GM23248 (cell line): ENCODE measurements at regions not wholly inside any gene's neighbourhood (a gene's known extent, or its start where the extent isn't known, plus 50 kb on each side); places are given as distances from the start of the nearest gene placed in this dataset.
"Not testable (repeated sequence)": the region's sequence is repeated elsewhere in the genome, so short reads cannot be mapped to it uniquely, and the experiment has no call there.

ENCODE experiments used
- DNase-seq: peaks from one replicate; pipeline ENCODE4 v3.0.0-alpha.2; 2015
- H2AFZ ChIP-seq: fragments of 200-600 bp; sonication (generic); 2 replicates; pipeline ENCODE4 v1.6.1; 2016; ENCODE audit warnings: antibody characterized with exemption
- H3F3A ChIP-seq: fragments of 200-600 bp; sonication (generic); 2 replicates; pipeline ENCODE4 v1.6.1; 2016; ENCODE audit warnings: mild to moderate bottlenecking, antibody characterized with exemption, mixed run types; ENCODE audit not compliant: insufficient read depth
- H3K27ac ChIP-seq: fragments of 200-600 bp; sonication (generic); 2 replicates; pipeline ENCODE4 v1.5.1; 2016; ENCODE audit warnings: mild to moderate bottlenecking
- H3K27me3 ChIP-seq: fragments of 200-600 bp; sonication (generic); replicated peaks from 2 replicates; pipeline ENCODE4 v1.6.1; 2016; ENCODE audit warnings: mild to moderate bottlenecking; ENCODE audit not compliant: insufficient read depth
- H3K36me3 ChIP-seq: fragments of 200-600 bp; sonication (generic); 2 replicates; pipeline ENCODE4 v1.6.1; 2016; ENCODE audit warnings: low read depth, mild to moderate bottlenecking
- H3K4me1 ChIP-seq: fragments of 200-600 bp; sonication (generic); 2 replicates; pipeline ENCODE4 v1.6.1; 2016; ENCODE audit warnings: mild to moderate bottlenecking; ENCODE audit not compliant: insufficient read depth
- H3K4me2 ChIP-seq: fragments of 200-600 bp; sonication (generic); one replicate; pipeline ENCODE4 v1.6.1; 2016; ENCODE audit warnings: mild to moderate bottlenecking; ENCODE audit not compliant: unreplicated experiment
- H3K4me3 ChIP-seq: fragments of 200-600 bp; sonication (generic); 2 replicates; pipeline ENCODE4 v1.5.1; 2016; ENCODE audit warnings: mild to moderate bottlenecking
- H3K79me2 ChIP-seq: fragments of 200-600 bp; sonication (generic); 2 replicates; pipeline ENCODE4 v1.6.1; 2016; ENCODE audit warnings: mild to moderate bottlenecking; ENCODE audit not compliant: insufficient read depth
- H3K9ac ChIP-seq: fragments of 200-600 bp; sonication (generic); 2 replicates; pipeline ENCODE4 v1.6.1; 2016; ENCODE audit warnings: mild to moderate bottlenecking
- H3K9me2 ChIP-seq: fragments of 200-600 bp; sonication (generic); 2 replicates; pipeline ENCODE4 v1.6.1; 2016; ENCODE audit warnings: mixed run types, mild to moderate bottlenecking, moderate library complexity; ENCODE audit not compliant: insufficient read depth
- H3K9me3 ChIP-seq: fragments of 200-600 bp; sonication (generic); one replicate; pipeline ENCODE4 v1.6.1; 2017; ENCODE audit warnings: low read depth
- H4K20me1 ChIP-seq: fragments of 200-600 bp; sonication (generic); 2 replicates; pipeline ENCODE4 v1.6.0; 2016; ENCODE audit not compliant: insufficient read depth
- EZH2 ChIP-seq: fragments of 200-600 bp; sonication (generic); IDR thresholded peaks from 2 replicates; pipeline ENCODE4 v1.6.1; 2018; ENCODE audit warnings: antibody characterized with exemption, mild to moderate bottlenecking; ENCODE audit not compliant: insufficient read depth, poor library complexity, severe bottlenecking
- EZH2phosphoT487 ChIP-seq: fragments of 200-600 bp; sonication (generic); IDR thresholded peaks from 2 replicates; pipeline ENCODE4 v1.6.1; 2018; ENCODE audit warnings: antibody characterized with exemption, moderate library complexity, mild to moderate bottlenecking, low read depth; ENCODE audit not compliant: insufficient read depth
- WGBS, 2 experiments: methylation state at CpG; one replicate each; pipeline ENCODE4 v1.1.6; 2015 to 2017; ENCODE audit warnings: low lambda C conversion rate in 2 of 2, low coverage in 1 of 2; ENCODE audit errors: missing lambda C conversion rate in 2 of 2; 5-methylcytosine and 5-hydroxymethylcytosine counted together
- in situ Hi-C: fragments of 300-500 bp; cut with MboI; formaldehyde crosslinking; loops from 2 replicates; pipeline ENCODE4 v1.15.0; 2020

- no peak for TF ChIP-seq EZH2
- no peak for TF ChIP-seq EZH2phosphoT487
These were observed 579.2 kb downstream of the EPM2A start for GRCh38 chr6:145155873-145156782.

GRCh38 chr6:145158636-145159035 lies 576.7 kb downstream of the EPM2A start:
- H3K27me3 ChIP-seq, H3K9ac ChIP-seq, H3K27ac ChIP-seq, H3K9me2 ChIP-seq, in situ Hi-C loops, H4K20me1 ChIP-seq, H3K4me2 ChIP-seq, DNase-seq, H3K36me3 ChIP-seq, H2AFZ ChIP-seq, H3K9me3 ChIP-seq, H3K79me2 ChIP-seq, H3K4me3 ChIP-seq, H3K4me1 ChIP-seq: not testable (repeated sequence)
- H3F3A ChIP-seq: 0 out of 2 replicates have a peak, but pooled peaks cover 12% of the 10 kb centered on the region
- WGBS, 2 experiments: 33 to 34% methylated on average over 1 of the region's 1 CpG

More at GRCh38 chr6:145155873-145156782, 579.2 kb downstream of the EPM2A start:
- peak; percentile 32 for DNase-seq
- H3K4me3 ChIP-seq: no peak overlapping the region
- H2AFZ ChIP-seq: no peak overlapping the region
- peak overlapping the region; percentile 29 for H3K27ac ChIP-seq
- 0 out of 2 replicates have a peak, but pooled peaks cover 12% of the 10 kb centered on the region for H3F3A ChIP-seq
- no peaks in the 10 kb centered on the region for H3K9me2 ChIP-seq
- H3K79me2 ChIP-seq: no peaks in the 10 kb centered on the region
- no peak overlapping the region for H3K4me2 ChIP-seq
- no peaks in the 10 kb centered on the region for H3K9me3 ChIP-seq
- H3K4me1 ChIP-seq: 0 out of 2 replicates have a peak, but pooled peaks cover 3% of the 10 kb centered on the region
- H4K20me1 ChIP-seq: no peaks in the 10 kb centered on the region
- WGBS, 2 experiments: 20 to 28% methylated on average over 2 of the region's 2 CpGs
- no peak overlapping the region for H3K9ac ChIP-seq
- no peaks in the 10 kb centered on the region for H3K27me3 ChIP-seq
- in situ Hi-C loops: no loop called here
- H3K36me3 ChIP-seq: no peaks in the 10 kb centered on the region

- Histone ChIP-seq H3K36me3 (no peaks in the 10 kb centered on the region), H3K4me1 (0 out of 2 replicates have a peak, but pooled peaks cover 3% of the 10 kb centered on the region), H3K27ac (no peak overlapping the region), H3K9ac (no peak overlapping the region), H3K9me2 (no peaks in the 10 kb centered on the region), H2AFZ (no peak overlapping the region), H3K79me2 (no peaks in the 10 kb centered on the region), H3K4me2 (no peak overlapping the region), H3K27me3 (no peaks in the 10 kb centered on the region), H3K4me3 (no peak overlapping the region), H4K20me1 (no peaks in the 10 kb centered on the region), H3F3A (0 out of 2 replicates have a peak, but pooled peaks cover 12% of the 10 kb centered on the region), H3K9me3 (no peaks in the 10 kb centered on the region)
- TF ChIP-seq EZH2phosphoT487 (no peak), EZH2 (no peak)
- in situ Hi-C loops: no loop called here
- no peak for DNase-seq
These were observed 575.4 kb downstream of the EPM2A start for GRCh38 chr6:145159921-145160320.

GRCh38 chr6:145161501-145161900 lies 573.8 kb downstream of the EPM2A start:
- 0 out of 2 replicates have a peak, but pooled peaks cover under 1% of the 10 kb centered on the region for H3F3A ChIP-seq
- DNase-seq: no peak
- H3K9me3 ChIP-seq: no peaks in the 10 kb centered on the region
- no peak overlapping the region for H3K4me2 ChIP-seq
- no peaks in the 10 kb centered on the region for H4K20me1 ChIP-seq
- in situ Hi-C loops: no loop called here
- H3K4me1 ChIP-seq: no peaks in the 10 kb centered on the region
- H3K36me3 ChIP-seq: no peaks in the 10 kb centered on the region
- H3K4me3 ChIP-seq: no peak overlapping the region
- H2AFZ ChIP-seq: no peak overlapping the region
- TF ChIP-seq EZH2 (no peak), EZH2phosphoT487 (no peak)
- no peaks in the 10 kb centered on the region for H3K27me3 ChIP-seq
- H3K79me2 ChIP-seq: no peaks in the 10 kb centered on the region
- H3K9me2 ChIP-seq: no peaks in the 10 kb centered on the region
- H3K27ac ChIP-seq: no peak overlapping the region
- 93 to 95% methylated on average over 1 of the region's 1 CpG for WGBS, 2 experiments
- H3K9ac ChIP-seq: no peak overlapping the region
